H9 (cell line): ENCODE measurements at regions not wholly inside any gene's neighbourhood (a gene's known extent, or its start where the extent isn't known, plus 50 kb on each side); places are given as distances from the start of the nearest gene placed in this dataset.

Experiments
- DNase-seq: peaks from one replicate; pipeline ENCODE4 v3.0.0-alpha.2; 2017
- H2AFZ ChIP-seq: one replicate; pipeline ENCODE4 v1.6.1; 2013; ENCODE audit warnings: mild to moderate bottlenecking, low read length, control low read depth, moderate library complexity
- H2AK5ac ChIP-seq: 2 replicates; pipeline ENCODE4 v1.6.1; 2013; ENCODE audit warnings: low read length, control low read depth, mixed read lengths; ENCODE audit not compliant: insufficient read length
- H2BK120ac ChIP-seq: one replicate; pipeline ENCODE4 v1.6.1; 2013; ENCODE audit warnings: low read depth, mild to moderate bottlenecking, low read length, control low read depth, inconsistent platforms; ENCODE audit not compliant: poor library complexity, severe bottlenecking
- H2BK12ac ChIP-seq: 2 replicates; pipeline ENCODE4 v1.6.1; 2013; ENCODE audit warnings: low read length, control low read depth, mixed read lengths, low read depth; ENCODE audit not compliant: insufficient read length
- H2BK15ac ChIP-seq: 2 replicates; pipeline ENCODE4 v1.6.1; 2013; ENCODE audit warnings: low read depth, low read length, control low read depth
- H2BK20ac ChIP-seq: one replicate; pipeline ENCODE4 v1.6.1; 2013; ENCODE audit warnings: low read depth, mild to moderate bottlenecking, low read length, control low read depth, inconsistent platforms; ENCODE audit not compliant: poor library complexity, severe bottlenecking
- H2BK5ac ChIP-seq: 2 replicates; pipeline ENCODE4 v1.6.1; 2013; ENCODE audit warnings: low read length, control low read depth, mixed read lengths; ENCODE audit not compliant: insufficient read length
- H3K14ac ChIP-seq: 2 replicates; pipeline ENCODE4 v1.6.1; 2013; ENCODE audit warnings: low read length, control low read depth; ENCODE audit not compliant: insufficient read depth
- H3K18ac ChIP-seq: 2 replicates; pipeline ENCODE4 v1.6.1; 2013; ENCODE audit warnings: low read depth, mild to moderate bottlenecking, mixed read lengths, low read length, control low read depth; ENCODE audit not compliant: insufficient read length
- H3K23ac ChIP-seq: 2 replicates; pipeline ENCODE4 v1.6.1; 2013; ENCODE audit warnings: low read length, control low read depth, mixed read lengths, low read depth; ENCODE audit not compliant: insufficient read length
- H3K23me2 ChIP-seq: 2 replicates; pipeline ENCODE4 v1.6.1; 2013; ENCODE audit warnings: low read depth, mild to moderate bottlenecking, mixed read lengths, low read length, control low read depth; ENCODE audit not compliant: insufficient read length, poor library complexity, severe bottlenecking
- H3K27ac ChIP-seq: 2 replicates; pipeline ENCODE4 v1.5.1; 2013; ENCODE audit warnings: low read length, control low read depth, mixed read lengths, low read depth; ENCODE audit not compliant: insufficient read length
- H3K27me3 ChIP-seq: 2 replicates; pipeline ENCODE4 v1.6.1; 2013; ENCODE audit warnings: low read length, control low read depth, inconsistent platforms; ENCODE audit not compliant: insufficient read depth
- H3K4ac ChIP-seq: 2 replicates; pipeline ENCODE4 v1.6.1; 2013; ENCODE audit warnings: low read depth, mild to moderate bottlenecking, control low read depth, inconsistent platforms, low read length, moderate library complexity
- H3K4me1 ChIP-seq: 2 replicates; pipeline ENCODE4 v1.6.1; 2013; ENCODE audit warnings: low read length, control low read depth, inconsistent platforms; ENCODE audit not compliant: insufficient read depth
- H3K4me2 ChIP-seq: 2 replicates; pipeline ENCODE4 v1.6.1; 2013; ENCODE audit warnings: low read length, control low read depth, mixed read lengths; ENCODE audit not compliant: insufficient read length, insufficient read depth
- H3K56ac ChIP-seq: 2 replicates; pipeline ENCODE4 v1.6.1; 2013; ENCODE audit warnings: low read depth, mild to moderate bottlenecking, mixed read lengths, low read length, control low read depth; ENCODE audit not compliant: insufficient read length
- H3K79me1 ChIP-seq: 2 replicates; pipeline ENCODE4 v1.6.1; 2013; ENCODE audit warnings: low read depth, mild to moderate bottlenecking, moderate library complexity, low read length, control low read depth, inconsistent platforms; ENCODE audit not compliant: insufficient read depth, poor library complexity, severe bottlenecking
- H3K79me2 ChIP-seq: 2 replicates; pipeline ENCODE4 v1.6.1; 2013; ENCODE audit warnings: low read length, control low read depth, inconsistent platforms; ENCODE audit not compliant: insufficient read depth
- H3K9ac ChIP-seq: 2 replicates; pipeline ENCODE4 v1.6.1; 2013; ENCODE audit warnings: low read length, control low read depth, mixed read lengths; ENCODE audit not compliant: insufficient read length; ENCODE audit errors: extremely low read depth
- H3K9me3 ChIP-seq: one replicate; pipeline ENCODE4 v1.6.1; 2013; ENCODE audit warnings: low read depth, low read length, inconsistent platforms; ENCODE audit not compliant: control insufficient read depth
- H3T11ph ChIP-seq: one replicate; pipeline ENCODE4 v1.6.1; 2013; ENCODE audit warnings: mild to moderate bottlenecking, low read length, control low read depth, inconsistent platforms
- H4K20me1 ChIP-seq: one replicate; pipeline ENCODE4 v1.6.1; 2013; ENCODE audit not compliant: control insufficient read depth, insufficient read length, insufficient read depth
- H4K5ac ChIP-seq: 2 replicates; pipeline ENCODE4 v1.6.1; 2013; ENCODE audit warnings: low read depth, mild to moderate bottlenecking, mixed read lengths, low read length, control low read depth; ENCODE audit not compliant: insufficient read length
- H4K8ac ChIP-seq: replicated peaks from 2 replicates; pipeline ENCODE4 v1.6.1; 2013; ENCODE audit warnings: low read length, control low read depth, mixed read lengths, low read depth; ENCODE audit not compliant: insufficient read length
- H4K91ac ChIP-seq: 2 replicates; pipeline ENCODE4 v1.6.1; 2013; ENCODE audit warnings: low read depth, mild to moderate bottlenecking, moderate library complexity, mixed read lengths, low read length, control low read depth; ENCODE audit not compliant: insufficient read length
- H3K27ac Mint-ChIP-seq, 3 experiments: 2 replicates in 2 of 3; 3 replicates in 1 of 3; pipeline ENCODE4 v1.8.0; 2020 to 2021; ENCODE audit warnings: mixed read lengths in 3 of 3, mild to moderate bottlenecking in 1 of 3, moderate library complexity in 1 of 3
- H3K27me3 Mint-ChIP-seq: 2 replicates; pipeline ENCODE4 v1.8.0; 2021; ENCODE audit warnings: low read depth, mild to moderate bottlenecking, moderate library complexity, mixed read lengths
- H3K36me3 Mint-ChIP-seq, 3 experiments: 2 replicates in 2 of 3; 3 replicates in 1 of 3; pipeline ENCODE4 v1.8.0; 2020 to 2021; ENCODE audit warnings: low read depth in 3 of 3, mixed read lengths in 3 of 3; ENCODE audit not compliant: insufficient read depth in 1 of 3
- H3K4me1 Mint-ChIP-seq, 2 experiments: 2 replicates each; pipeline ENCODE4 v1.8.0; 2020; ENCODE audit warnings: mixed read lengths in 2 of 2
- H3K4me3 Mint-ChIP-seq, 2 experiments: 2 replicates in 1 of 2; 3 replicates in 1 of 2; pipeline ENCODE4 v1.8.0; 2020 to 2021; ENCODE audit warnings: mild to moderate bottlenecking in 2 of 2, mixed read lengths in 2 of 2, moderate library complexity in 1 of 2
- H3K9me3 Mint-ChIP-seq, 2 experiments: 2 replicates in 1 of 2; 3 replicates in 1 of 2; pipeline ENCODE4 v1.8.0; 2020; ENCODE audit warnings: mild to moderate bottlenecking in 2 of 2, mixed read lengths in 2 of 2, moderate library complexity in 1 of 2
- whole genome bisulfite sequencing: extraction: QIAGEN DNeasy Blood & Tissue Kit; methylation state at CpG from one replicate; pipeline ENCODE4 v1.1.7; 2013; ENCODE audit warnings: missing lambda C conversion rate, low lambda C conversion rate, mixed read lengths; ENCODE audit not compliant: insufficient read length; ENCODE audit errors: extremely low coverage; 5-methylcytosine and 5-hydroxymethylcytosine counted together
- TF ChIP-seq, protein P1 (sequence below): fragments of 200-600 bp; sonication (generic); conservative IDR thresholded peaks from 3 replicates; pipeline ENCODE4 v1.8.0; 2021; ENCODE audit warnings: antibody characterized with exemption, mild to moderate bottlenecking

DNA sequence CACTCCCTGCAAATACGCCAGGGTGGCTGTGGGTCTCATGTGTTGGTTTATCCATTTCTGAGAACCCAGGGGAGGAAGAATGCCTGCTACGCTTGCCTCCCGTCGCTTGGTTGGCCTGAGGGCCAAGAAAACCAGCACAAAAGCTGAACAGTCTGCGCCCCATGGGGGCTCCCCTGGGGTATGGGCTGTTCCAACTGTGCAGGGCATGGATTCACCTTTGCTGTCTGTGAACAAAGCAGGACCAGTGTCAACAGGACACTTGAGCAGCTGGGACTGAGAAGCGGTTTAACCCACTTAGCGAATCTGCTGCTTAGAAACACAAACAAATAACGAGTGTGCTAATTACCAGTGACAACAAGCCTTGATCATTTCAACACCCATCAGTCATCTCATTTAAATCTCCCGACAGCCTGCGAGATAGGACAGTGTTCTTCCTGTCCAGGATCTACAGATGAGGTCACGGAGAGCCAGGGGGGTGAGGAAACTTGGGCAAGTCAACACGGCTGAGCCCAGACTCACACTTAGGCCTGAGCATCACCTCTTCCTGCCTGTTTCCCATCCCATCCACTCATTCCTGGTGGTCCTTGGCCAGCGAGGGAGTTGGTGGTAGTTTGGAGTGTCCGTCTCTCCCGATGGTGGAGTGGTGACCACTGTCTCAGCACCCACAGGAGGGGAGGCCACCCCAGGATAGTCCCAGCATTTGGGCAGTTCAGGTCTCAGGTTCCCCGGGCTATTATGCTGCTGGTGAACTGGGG is 111.6 kb upstream of the HAAO start:
- H3K9me3 Mint-ChIP-seq, result no peaks in the 10 kb centered on the region
- Histone ChIP-seq H3T11ph (no peak overlapping the region), H2BK20ac (no peak overlapping the region), H3K56ac (no peak overlapping the region), H2AFZ (no peak overlapping the region), H4K5ac (no peak overlapping the region), H3K79me1 (no peaks in the 10 kb centered on the region), H4K91ac (no peak overlapping the region), H3K27ac (no peak overlapping the region), H3K23me2 (no peaks in the 10 kb centered on the region), H2BK15ac (no peak overlapping the region), H2BK120ac (no peak overlapping the region), H2AK5ac (no peak overlapping the region), H2BK5ac (no peak overlapping the region), H4K20me1 (no peaks in the 10 kb centered on the region), H3K27me3 (no peaks in the 10 kb centered on the region), H4K8ac (no peak overlapping the region), H2BK12ac (no peak overlapping the region), H3K4ac (no peak overlapping the region), H3K14ac (no peak overlapping the region), H3K18ac (no peak overlapping the region), H3K23ac (no peak overlapping the region), H3K79me2 (no peaks in the 10 kb centered on the region), H3K9ac (no peak overlapping the region), H3K4me1 (peaks cover 1% of the 10 kb centered on the region; the same call in 1 of the 2 replicates), H3K9me3 (no peaks in the 10 kb centered on the region), H3K4me2 (no peak overlapping the region)
- WGBS, result no CpG with 5 or more reads among the region's 16 CpGs
- TF ChIP-seq, protein P1, sequence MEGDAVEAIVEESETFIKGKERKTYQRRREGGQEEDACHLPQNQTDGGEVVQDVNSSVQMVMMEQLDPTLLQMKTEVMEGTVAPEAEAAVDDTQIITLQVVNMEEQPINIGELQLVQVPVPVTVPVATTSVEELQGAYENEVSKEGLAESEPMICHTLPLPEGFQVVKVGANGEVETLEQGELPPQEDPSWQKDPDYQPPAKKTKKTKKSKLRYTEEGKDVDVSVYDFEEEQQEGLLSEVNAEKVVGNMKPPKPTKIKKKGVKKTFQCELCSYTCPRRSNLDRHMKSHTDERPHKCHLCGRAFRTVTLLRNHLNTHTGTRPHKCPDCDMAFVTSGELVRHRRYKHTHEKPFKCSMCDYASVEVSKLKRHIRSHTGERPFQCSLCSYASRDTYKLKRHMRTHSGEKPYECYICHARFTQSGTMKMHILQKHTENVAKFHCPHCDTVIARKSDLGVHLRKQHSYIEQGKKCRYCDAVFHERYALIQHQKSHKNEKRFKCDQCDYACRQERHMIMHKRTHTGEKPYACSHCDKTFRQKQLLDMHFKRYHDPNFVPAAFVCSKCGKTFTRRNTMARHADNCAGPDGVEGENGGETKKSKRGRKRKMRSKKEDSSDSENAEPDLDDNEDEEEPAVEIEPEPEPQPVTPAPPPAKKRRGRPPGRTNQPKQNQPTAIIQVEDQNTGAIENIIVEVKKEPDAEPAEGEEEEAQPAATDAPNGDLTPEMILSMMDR, result no peak
- H3K27me3 Mint-ChIP-seq, result peaks cover 7% of the 10 kb centered on the region
- H3K4me3 Mint-ChIP-seq, result no peak overlapping the region
- peaks cover 19 to 26% of the 10 kb centered on the region in 2 experiments for H3K4me1 Mint-ChIP-seq
- no peak for DNase-seq
- H3K36me3 Mint-ChIP-seq, result no peaks in the 10 kb centered on the region
- H3K27ac Mint-ChIP-seq, result no peak overlapping the region; a peak in 1 of 7 replicates
